Ovary (tissue), 7 donors: ENCODE measurements at regions not wholly inside any gene's neighbourhood (a gene's known extent, or its start where the extent isn't known, plus 50 kb on each side); places are given as distances from the start of the nearest gene placed in this dataset.
"Not testable (repeated sequence)": the region's sequence is repeated elsewhere in the genome, so short reads cannot be mapped to it uniquely, and the experiment has no call there.

Source experiments
- DNase-seq, 5 donors: peaks; one replicate each; pipeline ENCODE4 v3.0.0-alpha.2; 2019 to 2020
- H3K27ac ChIP-seq, 2 donors: fragments of 200-600 bp; one replicate each; pipeline versions ENCODE4 v1.5.1 to v1.8.0; 2019 to 2022
- H3K27me3 ChIP-seq: fragments of 200-600 bp; one replicate; pipeline ENCODE4 v1.8.0; 2022
- H3K36me3 ChIP-seq: fragments of 200-600 bp; sonication (generic); one replicate; pipeline ENCODE4 v1.5.1; 2019
- H3K4me1 ChIP-seq: one replicate; pipeline ENCODE4 v1.8.1; 2013; ENCODE audit warnings: mild to moderate bottlenecking, moderate library complexity; ENCODE audit not compliant: insufficient read depth
- H3K4me3 ChIP-seq: fragments of 200-600 bp; sonication (generic); one replicate; pipeline ENCODE4 v1.5.1; 2017
- H3K9me3 ChIP-seq, 2 donors: fragments of 200-600 bp in 1 of 2; sonication (generic) in 1 of 2; one replicate each; pipeline versions ENCODE4 v1.5.1 to v1.8.1; 2013 to 2019; ENCODE audit warnings: mild to moderate bottlenecking in 1 of 2, moderate library complexity in 1 of 2
- CTCF ChIP-seq, 3 donors: fragments of 450-650 bp in 2 of 3; fragments of 200-600 bp in 1 of 3; IDR thresholded peaks; one replicate each; pipeline versions ENCODE4 v1.5.1 to v1.8.0; 2016 to 2022; ENCODE audit warnings: antibody characterized with exemption in 3 of 3, mild to moderate bottlenecking in 1 of 3
- EP300 ChIP-seq: sonication (generic); formaldehyde crosslinking; IDR thresholded peaks from one replicate; pipeline ENCODE4 v1.6.1; 2017; ENCODE audit warnings: antibody characterized with exemption
- POLR2A ChIP-seq: fragments of 450-650 bp; IDR thresholded peaks from one replicate; pipeline ENCODE4 v1.6.1; 2017; ENCODE audit warnings: antibody characterized with exemption, mild to moderate bottlenecking, moderate library complexity
- WGBS, 3 donors: extraction: QIAGEN DNeasy Blood & Tissue Kit in 1 of 3; methylation state at CpG; one replicate each; pipeline versions ENCODE4 v1.1.5 to v1.1.7; 2013 to 2017; 5-methylcytosine and 5-hydroxymethylcytosine counted together
- intact Hi-C, 4 donors: fragments of 100-400 bp; cut with DNase I; formaldehyde crosslinking; loops; one replicate each; pipeline versions ENCODE4 v1.11.0 to v1.15.1; 2022 to 2023
- donor health status: DM: no; HTN: no; CAD: no; lungs with moderate emphysema.
- donor health status: DM: no; HTN: no; CAD: no.
- donor health status: Bipolar disorder and iron deficiency.
- donor health status: DM: no; HTN: no; CAD: no.
- donor health status: DM: yes; HTN: yes; CAD: no.

DNA sequence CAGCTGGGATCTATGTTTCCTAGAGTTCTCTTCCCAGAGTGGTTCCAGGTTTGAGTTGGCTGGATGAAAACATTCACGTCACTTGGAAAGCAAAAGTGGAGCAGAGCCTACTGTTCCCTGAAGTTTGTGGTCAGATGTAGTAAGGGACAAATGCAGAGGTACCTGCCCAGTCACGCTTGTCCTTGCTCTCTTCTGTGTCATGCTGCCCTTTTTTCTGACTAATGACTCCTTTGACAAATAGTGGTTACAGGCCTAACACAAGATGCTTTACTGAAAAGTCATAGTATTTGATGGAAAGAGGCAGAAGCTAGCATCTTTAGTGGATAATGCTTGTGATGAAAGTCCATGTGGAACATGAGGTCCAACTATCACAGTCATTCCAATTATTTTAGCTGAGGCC lies 881.4 kb upstream of the B3GALT2 start:
- H3K4me3 ChIP-seq, result no peak overlapping the region
- H3K27me3 ChIP-seq, result no peaks in the 10 kb centered on the region
- no peaks in the 10 kb centered on the region for H3K9me3 ChIP-seq
- intact Hi-C loops, result no loop called here
- no peaks in the 10 kb centered on the region for H3K4me1 ChIP-seq
- no peak for DNase-seq
- 76 to 91% (median 90%) methylated on average over 2 of the region's 2 CpGs for WGBS, 3 donors
- H3K27ac ChIP-seq, result no peak overlapping the region
- no peaks in the 10 kb centered on the region for H3K36me3 ChIP-seq
- TF ChIP-seq POLR2A (no peak), CTCF (IDR thresholded peaks at IDR 0.05) (no peak), EP300 (no peak)

DNA sequence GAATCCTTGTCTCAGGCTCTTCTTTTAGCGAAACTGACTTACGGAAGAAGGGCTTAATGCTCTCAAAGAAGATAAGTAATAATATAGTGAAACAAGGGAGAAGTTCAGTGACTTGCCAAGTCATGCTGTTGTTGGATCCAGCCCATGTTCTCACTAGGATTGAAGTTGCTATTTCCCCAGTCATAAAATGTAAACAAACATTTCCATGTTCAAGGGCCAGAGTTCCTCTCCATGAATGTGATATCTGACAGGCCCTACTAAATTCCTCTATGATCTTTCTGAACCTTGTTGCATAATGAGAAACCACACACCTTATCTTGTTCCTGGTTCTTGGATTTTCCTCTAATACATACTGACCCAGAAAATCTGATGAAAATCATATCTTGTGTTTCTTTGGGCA lies 876.5 kb upstream of the B3GALT2 start:
- intact Hi-C loops, result no loop called here
- DNase-seq, result no peak
- Histone ChIP-seq H3K9me3 (no peaks in the 10 kb centered on the region), H3K4me1 (no peaks in the 10 kb centered on the region), H3K27me3 (no peaks in the 10 kb centered on the region), H3K36me3 (no peaks in the 10 kb centered on the region), H3K4me3 (no peak overlapping the region), H3K27ac (no peak overlapping the region)
- 92 to 95% (median 93%) methylated on average over 2 of the region's 2 CpGs for WGBS, 3 donors
- TF ChIP-seq EP300 (no peak), POLR2A (no peak)

DNA sequence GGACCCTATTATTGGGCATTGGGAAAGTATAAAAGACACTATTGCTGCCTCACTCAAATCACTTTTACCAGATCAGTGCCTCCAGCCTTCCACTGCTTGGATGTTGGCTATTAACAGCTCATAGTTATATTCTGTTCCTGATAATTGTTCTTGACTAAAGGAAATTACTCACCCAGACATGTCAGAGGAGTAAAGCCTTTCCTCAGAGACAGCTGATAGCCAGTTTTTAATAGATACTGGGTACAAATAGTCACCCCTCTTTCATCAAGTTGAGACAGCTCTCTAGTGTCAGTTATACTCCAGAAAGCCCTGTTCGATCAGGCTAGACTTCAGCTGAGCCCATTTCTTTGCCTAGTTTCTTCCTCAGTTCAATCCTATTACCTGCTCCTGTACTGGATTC lies 876.1 kb upstream of the B3GALT2 start:
- no peak for TF ChIP-seq CTCF (IDR thresholded peaks at IDR 0.05)
- no peaks in the 10 kb centered on the region for H3K36me3 ChIP-seq
- DNase-seq, result no peak
- intact Hi-C loops, result no loop called here
- no peak overlapping the region for H3K4me3 ChIP-seq
- WGBS, 3 donors, result 97 to 100% (median 98%) methylated on average over 1 of the region's 1 CpG
- no peaks in the 10 kb centered on the region for H3K9me3 ChIP-seq
- no peak overlapping the region for H3K27ac ChIP-seq
- H3K4me1 ChIP-seq, result no peaks in the 10 kb centered on the region
- H3K27me3 ChIP-seq, result no peaks in the 10 kb centered on the region

DNA sequence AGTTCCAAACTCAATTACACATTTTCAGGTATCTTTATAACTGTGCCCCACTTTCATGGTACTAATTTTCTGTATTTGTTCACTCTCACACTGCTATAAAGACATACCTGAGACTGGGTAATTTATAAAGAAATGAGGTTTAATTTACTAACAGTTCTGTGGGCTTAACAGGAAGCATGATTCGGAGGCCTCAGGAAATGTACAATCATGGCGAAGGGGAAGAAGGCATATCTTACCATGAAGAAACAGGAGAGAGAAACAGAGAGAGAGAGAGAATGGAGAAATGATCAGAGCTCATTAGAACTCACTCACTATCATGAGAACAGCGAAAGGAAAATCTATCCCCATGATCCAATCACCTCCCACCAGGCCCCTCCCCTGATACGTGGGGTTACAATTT lies 874.1 kb upstream of the B3GALT2 start:
- DNase-seq, result no peak
- H3K9me3 ChIP-seq, result no peaks in the 10 kb centered on the region
- H3K4me3 ChIP-seq, result no peak overlapping the region
- TF ChIP-seq EP300, result no peak
- no peak for TF ChIP-seq POLR2A
- no peaks in the 10 kb centered on the region for H3K36me3 ChIP-seq
- no peak overlapping the region for H3K27ac ChIP-seq
- H3K4me1 ChIP-seq, result peaks cover 3% of the 10 kb centered on the region
- intact Hi-C loops, result no loop called here
- no peaks in the 10 kb centered on the region for H3K27me3 ChIP-seq
- 86 to 98% (median 93%) methylated on average over 4 of the region's 4 CpGs for WGBS, 3 donors

DNA sequence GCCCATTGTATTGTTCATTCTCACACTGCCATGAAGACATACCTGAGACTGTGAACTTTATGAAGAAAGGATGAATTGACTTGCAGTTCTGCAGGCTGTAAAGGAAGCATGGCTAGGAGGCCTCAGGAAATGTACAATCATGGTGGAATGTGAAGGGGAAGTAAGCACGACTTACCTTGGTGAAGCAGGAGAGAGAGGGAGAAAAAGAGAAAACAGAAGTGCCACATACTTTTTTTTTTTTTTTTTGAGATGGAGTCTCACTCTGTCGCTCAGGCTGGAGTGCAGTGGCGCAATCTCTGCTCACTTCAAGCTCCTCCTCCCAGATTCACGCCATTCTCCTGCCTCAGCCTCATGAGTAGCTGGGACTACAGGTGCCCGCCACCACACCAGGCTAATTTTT lies 871.9 kb upstream of the B3GALT2 start:
- DNase-seq, H3K4me1 ChIP-seq, intact Hi-C loops, H3K36me3 ChIP-seq, H3K27me3 ChIP-seq, H3K9me3 ChIP-seq, H3K4me3 ChIP-seq, H3K27ac ChIP-seq: not testable (repeated sequence)
- 92 to 98% (median 98%) methylated on average over 5 of the region's 5 CpGs for WGBS, 3 donors

- H3K27me3 ChIP-seq, result no peaks in the 10 kb centered on the region
- no peaks in the 10 kb centered on the region for H3K9me3 ChIP-seq
- DNase-seq, result no peak
- TF ChIP-seq EP300 (no peak), CTCF (IDR thresholded peaks at IDR 0.05) (no peak), POLR2A (no peak)
- peaks cover 3% of the 10 kb centered on the region for H3K4me1 ChIP-seq
- H3K36me3 ChIP-seq, result no peaks in the 10 kb centered on the region
- H3K4me3 ChIP-seq, result no peak overlapping the region
- no peak overlapping the region for H3K27ac ChIP-seq
- intact Hi-C loops, result no loop called here
- 88 to 95% (median 92%) methylated on average over 2 of the region's 2 CpGs for WGBS, 3 donors
Measured at GRCh38 chr1:194056169-194056568, 869.8 kb upstream of the B3GALT2 start.
